Amniotic stem cell (primary cell): ENCODE measurements at regions not wholly inside any gene's neighbourhood (a gene's known extent, or its start where the extent isn't known, plus 50 kb on each side); places are given as distances from the start of the nearest gene placed in this dataset.
"Not testable (repeated sequence)": the region's sequence is repeated elsewhere in the genome, so short reads cannot be mapped to it uniquely, and the experiment has no call there.

Experiments
- DNase-seq: peaks from one replicate; lab custom pipeline; 2025; lab: John Stamatoyannopoulos, UW

DNA sequence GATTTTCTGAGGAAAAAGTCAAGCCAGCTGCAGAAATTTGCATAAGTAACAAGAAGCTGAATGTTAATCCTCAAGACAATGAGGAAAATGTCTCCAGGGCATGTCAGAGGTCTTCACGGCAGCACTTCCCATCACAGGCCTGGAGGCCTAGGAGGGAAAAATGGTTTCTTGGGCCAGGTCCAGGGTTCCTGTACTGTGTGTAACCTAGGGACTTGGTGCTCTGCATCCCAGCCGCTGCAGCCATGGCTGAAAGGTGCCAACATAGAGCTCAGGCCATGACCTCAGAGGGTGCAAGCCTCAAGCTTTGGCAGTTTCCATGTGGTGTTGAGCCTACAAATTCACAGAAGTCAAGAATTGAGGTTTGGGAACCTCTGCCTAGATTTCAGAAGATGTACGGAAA is 144.1 kb downstream of the AKR1D1 start:
- not testable (repeated sequence) for DNase-seq

DNA sequence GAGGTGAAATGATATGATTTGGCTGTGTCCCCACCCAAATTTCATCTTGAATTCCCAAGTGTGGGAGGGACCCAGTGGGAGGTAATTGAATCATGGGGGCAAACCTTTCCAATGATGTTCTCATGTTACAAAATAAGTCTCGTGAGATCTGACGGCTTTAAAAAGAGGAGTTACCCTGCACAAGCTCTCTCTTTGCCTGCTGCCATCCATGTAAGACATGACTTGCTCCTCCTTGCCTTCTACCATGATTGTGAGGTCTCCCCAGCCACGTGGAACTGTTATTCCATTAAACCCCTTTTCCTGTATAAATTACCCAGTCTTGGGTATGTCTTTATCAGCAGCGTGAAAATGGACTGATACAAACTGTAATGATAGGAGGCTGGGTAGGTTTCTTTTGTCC is 145.1 kb downstream of the AKR1D1 start:
- not testable (repeated sequence) for DNase-seq

GRCh38 chr7:138223402-138223879 is 147.2 kb downstream of the AKR1D1 start:
- DNase-seq = no peak

DNA sequence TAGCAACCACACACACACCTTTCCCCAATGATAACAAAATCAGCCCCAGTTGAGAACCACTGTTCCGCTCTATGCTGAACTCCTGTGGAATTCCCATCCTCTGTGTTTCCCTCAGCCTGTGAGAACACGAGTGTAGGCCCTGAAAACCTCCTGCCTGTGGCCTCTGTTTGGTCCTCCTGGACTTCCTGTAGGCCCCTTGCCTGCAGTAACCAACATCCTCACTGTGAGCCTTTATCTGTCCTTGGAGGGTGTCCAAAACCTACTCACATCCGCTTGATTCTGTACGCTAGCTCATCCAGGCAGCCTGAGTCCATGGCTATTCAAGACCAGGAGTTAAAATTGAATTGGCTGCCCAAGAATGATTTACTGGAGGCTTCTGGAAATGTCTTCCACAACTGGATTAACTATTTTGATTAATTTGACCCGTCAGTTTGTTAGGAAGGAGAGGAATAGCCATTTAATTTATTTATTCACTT is 149.8 kb downstream of the AKR1D1 start:
- DNase-seq = no peak

- DNase-seq = no peak
Measured at GRCh38 chr7:138226745-138227279, 150.6 kb downstream of the AKR1D1 start.

GRCh38 chr7:138228119-138228518 is 151.9 kb downstream of the AKR1D1 start:
- no peak for DNase-seq

DNA sequence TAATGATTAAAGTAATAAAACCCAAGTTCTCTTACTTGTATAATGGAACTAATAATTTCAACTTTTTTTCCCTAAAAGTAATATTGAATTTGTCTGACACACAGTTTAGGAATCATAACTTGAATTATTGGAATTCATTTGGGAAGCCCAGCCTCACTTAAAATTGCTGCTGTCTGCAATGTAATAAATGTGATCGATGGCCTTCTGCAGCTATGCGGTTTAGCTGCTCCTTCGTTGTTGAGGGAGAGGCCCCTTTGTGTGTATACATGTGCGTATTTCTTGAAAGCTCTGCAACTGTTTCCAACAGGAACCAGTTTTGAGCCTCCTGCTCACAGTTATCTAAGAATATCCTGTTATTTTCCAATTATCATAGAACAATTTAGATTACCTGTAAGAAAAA is 152.5 kb downstream of the AKR1D1 start:
- no peak for DNase-seq

DNA sequence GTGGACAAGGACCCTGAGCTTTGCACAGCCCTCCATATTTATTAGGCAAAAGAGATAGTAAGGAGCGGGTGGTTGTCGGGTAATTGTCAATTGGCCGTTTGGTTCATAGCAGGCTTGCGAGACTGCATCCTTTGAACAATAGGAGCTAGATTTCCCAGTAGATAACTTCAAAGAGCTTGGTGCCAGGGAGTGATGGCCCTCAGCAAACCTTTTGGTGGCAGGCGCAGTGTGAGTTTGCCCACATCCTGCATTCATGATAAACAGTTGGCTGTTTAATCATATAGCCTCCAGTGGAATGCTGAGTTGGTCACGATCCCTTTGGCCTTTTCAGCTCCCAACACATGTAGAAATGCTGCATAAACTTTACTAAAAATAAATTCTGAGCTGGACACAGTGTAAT is 156.9 kb downstream of the AKR1D1 start:
- no peak for DNase-seq

- DNase-seq = no peak
Measured at GRCh38 chr7:138235207-138235606, 158.9 kb downstream of the AKR1D1 start.

- DNase-seq = no peak
Measured at GRCh38 chr7:138237995-138238394, 161.7 kb downstream of the AKR1D1 start.

DNA sequence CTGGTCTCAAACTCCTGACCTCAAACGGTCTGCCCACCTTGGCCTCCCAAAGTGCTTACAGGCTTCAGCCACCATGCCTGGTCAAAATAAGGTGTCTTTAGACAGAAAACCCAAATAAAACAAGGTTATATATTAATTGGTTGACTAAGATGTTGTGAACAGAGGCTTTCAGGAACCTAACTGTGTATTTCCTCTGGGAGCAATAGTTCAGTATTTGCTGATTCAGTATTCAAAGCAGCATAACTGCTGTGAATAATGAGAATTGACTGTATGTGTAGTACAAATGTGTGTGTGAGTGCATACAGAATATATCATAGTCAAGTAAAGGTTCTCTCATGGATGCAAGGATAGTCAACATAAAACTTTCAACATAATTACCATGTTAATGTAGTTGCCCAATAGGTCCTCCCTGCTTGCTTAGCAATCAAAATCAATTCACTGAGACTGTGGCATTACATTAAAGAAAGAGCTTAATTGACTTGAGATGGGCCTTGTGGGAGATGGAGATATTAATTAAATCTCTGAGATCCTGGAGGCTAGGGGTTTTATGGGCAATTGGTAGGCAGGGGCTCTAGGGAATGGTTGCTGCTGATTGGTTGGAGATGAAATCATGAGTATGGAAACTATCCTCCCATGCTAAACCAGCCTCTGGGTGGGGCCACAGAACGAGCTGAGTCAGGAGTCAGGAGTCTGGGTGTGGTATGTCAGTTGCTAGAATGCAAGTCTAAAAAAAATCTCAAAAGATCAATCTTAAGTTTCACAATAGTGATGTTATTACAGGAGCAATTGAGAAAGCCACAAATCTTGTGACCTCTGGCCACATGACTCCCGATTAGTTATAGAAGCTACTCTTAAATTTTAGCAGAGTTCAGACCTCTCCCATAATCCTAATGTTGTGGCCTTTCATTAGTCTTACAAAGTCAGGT is 162.7 kb downstream of the AKR1D1 start:
- no peak for DNase-seq

- DNase-seq = no peak
Measured at GRCh38 chr7:138243430-138243829, 167.2 kb downstream of the AKR1D1 start.

- DNase-seq = no peak
Measured at GRCh38 chr7:138243836-138244235, 167.6 kb downstream of the AKR1D1 start.

DNA sequence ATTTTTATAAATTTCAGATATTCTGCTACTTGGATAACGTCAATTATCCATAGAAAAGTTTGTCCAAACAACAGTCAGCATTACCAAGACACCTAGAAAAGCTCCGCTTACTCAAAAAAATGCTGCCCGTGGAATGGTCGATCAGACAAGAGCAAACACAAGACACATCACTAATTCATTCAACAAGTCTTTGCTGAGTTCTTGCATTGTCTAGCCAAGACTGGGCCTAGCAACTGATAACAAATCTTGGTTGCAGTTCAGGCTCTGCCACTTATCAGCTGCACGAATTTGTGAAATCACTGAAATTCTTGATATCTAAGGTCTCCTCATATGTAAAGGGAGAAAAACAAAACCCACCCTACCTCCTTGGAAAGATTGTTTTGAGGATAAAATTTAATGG is 168.3 kb downstream of the AKR1D1 start:
- no peak for DNase-seq

- DNase-seq = no peak
Measured at GRCh38 chr7:138245216-138245615, 169.0 kb downstream of the AKR1D1 start.

GRCh38 chr7:138245682-138246081 is 169.4 kb downstream of the AKR1D1 start:
- no peak for DNase-seq

DNA sequence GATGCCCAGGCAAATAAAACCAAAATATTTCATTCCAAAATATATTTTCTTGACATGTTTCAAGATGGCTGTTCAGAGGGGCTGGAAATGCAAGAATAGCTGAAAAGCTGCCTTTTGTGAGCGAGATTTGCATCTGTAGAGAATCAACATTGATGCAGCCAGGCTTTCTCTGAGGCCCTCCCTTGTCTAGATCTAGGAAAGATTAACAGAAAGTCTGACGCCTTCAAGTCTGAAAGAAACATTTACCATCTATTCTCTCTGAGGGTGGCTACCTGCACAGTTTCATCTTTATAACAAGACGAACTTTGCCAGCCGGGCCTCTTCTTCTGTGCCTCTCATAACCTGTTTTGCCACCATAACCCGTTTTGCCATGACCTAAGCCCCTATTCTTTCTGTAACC is 170.2 kb downstream of the AKR1D1 start:
- DNase-seq = no peak

DNA sequence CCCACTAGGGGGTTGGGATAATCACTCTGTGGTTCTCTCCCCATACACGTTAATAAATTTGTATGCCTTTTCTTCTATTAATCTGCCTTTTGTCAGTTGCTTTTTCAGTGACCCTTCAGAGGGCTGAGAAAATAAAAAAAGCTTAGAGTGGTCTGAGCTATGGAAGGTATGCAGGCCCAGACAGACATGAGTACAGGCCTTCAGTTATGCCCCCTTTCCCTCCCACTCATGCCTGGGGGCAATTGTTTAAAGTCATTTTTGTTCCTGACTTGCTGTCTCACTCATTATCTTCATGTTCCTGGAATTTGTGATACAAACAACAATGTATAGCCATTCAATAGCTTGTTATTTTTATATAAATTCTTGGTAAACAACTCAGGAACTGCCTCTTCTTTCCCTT is 170.8 kb downstream of the AKR1D1 start:
- DNase-seq = no peak

DNA sequence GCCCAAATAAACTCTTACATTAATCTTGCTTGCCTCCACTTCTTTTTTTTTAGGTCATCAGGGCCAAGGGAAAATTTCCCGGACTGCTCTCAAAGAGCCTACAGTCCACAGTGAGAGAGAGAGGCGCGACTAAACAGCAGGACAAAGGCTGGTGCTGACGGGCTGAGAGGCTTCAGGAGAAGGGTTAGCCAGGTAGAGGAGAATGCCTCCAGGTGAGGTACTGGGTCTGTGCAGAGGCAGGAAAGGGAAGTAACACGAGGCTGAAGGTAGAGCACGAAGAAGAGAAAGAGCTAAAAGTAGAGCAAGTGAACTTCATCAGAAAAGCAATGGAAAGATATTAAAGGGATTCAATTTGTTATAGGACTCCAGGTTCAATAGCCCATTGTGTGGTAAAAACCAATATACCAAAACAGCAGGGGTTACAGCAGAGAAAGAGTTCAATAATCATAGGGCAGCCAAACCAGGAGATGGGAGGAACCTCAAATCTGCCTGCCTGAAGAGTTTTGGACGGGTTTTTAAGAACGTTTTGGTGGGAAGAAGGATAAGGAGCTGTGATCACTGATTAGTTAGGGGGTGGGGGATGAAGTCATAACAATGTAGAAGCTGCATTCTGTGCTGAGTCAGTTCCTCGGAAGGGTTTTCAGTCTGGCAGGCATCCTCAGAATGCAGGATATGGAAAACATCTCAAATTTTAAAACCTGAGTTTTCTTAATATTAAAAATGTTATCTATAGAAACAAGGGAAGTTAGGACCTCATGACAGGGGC is 171.5 kb downstream of the AKR1D1 start:
- DNase-seq = no peak

- no peak for DNase-seq
Measured at GRCh38 chr7:138248609-138249008, 172.3 kb downstream of the AKR1D1 start.

- no peak for DNase-seq
Measured at GRCh38 chr7:138249975-138250374, 173.7 kb downstream of the AKR1D1 start.

- DNase-seq = not testable (repeated sequence)
Measured at GRCh38 chr7:138252666-138253065, 176.4 kb downstream of the AKR1D1 start.

DNA sequence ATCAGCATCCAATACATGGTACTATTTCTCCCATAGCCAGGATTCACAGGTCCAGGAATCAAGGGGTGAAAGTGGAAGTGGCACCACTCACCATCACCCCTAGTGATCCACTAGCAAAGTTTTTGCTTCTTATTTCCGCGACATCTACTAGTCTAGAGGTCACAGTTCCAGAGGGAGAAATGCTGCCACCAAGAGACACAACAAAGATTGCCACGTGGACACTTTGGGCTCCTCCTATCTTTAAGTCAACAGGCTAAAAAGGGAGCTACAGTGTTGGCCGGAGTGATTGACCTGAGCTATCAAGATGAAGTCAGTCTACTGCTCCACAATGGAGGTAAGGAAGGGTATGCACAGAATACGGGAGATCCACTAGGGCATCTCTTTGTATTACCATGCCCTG is 178.2 kb downstream of the AKR1D1 start:
- no peak for DNase-seq
